GM19463 (cell line): ENCODE measurements at regions not wholly inside any gene's neighbourhood (a gene's known extent, or its start where the extent isn't known, plus 50 kb on each side); places are given as distances from the start of the nearest gene placed in this dataset.
A peak's percentile ranks its signal among the peaks of the same experiment; 100 is the strongest.

Source experiments
- ATAC-seq: cut with Tn5 transposase; IDR thresholded peaks from one replicate; pipeline ENCODE4 v1.9.1; 2021; ENCODE audit warnings: mild to moderate bottlenecking, moderate library complexity; ENCODE audit not compliant: unreplicated experiment

DNA sequence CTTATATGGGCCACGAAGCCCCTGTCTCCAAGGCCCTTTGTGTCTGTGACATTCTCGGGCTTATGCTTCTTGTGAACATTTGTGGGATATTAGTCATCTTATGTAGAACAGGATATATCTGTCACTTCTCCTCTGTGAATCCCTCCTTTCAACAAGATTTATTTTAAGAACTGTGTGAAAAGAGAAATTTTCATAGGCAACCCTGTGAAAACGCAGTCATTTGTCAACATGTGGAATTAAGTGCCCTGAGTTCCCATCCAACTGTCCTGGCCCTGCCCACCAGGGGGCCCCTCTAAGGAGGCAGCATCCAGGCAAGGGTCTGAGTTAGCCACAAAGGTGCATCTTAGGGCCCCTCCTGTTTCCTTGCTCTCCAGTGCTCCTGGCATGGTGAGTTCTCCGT lies 76.8 kb upstream of the CHRNA7 start:
- ATAC-seq = no peak

DNA sequence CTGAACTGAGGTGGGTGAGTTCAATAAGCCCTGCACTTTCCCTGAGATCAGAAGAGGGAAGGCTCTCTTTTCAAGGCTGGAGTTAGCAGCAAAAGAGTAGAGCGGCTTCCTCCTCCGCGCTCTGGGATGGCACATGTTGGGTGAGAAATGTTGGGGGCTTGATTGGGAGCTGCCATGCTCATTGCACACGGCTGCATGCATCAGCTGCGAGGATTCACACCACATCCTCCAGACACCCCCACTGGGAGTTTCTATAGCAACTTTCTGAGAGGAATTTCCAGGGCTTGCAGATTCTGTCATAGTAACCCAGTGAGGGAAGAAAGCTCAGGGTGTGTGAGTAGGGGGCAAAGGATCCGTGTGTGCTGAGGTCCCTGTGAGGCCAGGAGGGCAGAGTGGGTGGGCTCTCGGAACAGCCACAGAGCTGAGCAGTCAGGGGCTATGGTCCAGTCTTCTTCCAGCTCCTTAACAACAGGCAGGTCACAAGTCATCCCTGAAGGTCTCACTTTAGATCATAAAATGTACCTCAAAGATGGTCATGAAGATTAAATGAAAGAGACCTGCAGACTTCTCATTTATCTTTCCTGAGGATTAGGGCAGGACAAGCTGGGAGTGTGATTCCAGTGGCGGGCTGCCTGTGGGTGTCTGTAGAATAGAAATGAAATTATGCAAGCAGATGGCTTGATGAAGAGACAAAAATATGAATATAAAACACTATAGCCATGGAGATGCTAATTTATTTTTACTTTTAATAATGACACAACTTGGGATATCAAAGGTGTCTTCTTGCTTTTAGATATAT lies 75.7 kb upstream of the CHRNA7 start:
- no peak for ATAC-seq

DNA sequence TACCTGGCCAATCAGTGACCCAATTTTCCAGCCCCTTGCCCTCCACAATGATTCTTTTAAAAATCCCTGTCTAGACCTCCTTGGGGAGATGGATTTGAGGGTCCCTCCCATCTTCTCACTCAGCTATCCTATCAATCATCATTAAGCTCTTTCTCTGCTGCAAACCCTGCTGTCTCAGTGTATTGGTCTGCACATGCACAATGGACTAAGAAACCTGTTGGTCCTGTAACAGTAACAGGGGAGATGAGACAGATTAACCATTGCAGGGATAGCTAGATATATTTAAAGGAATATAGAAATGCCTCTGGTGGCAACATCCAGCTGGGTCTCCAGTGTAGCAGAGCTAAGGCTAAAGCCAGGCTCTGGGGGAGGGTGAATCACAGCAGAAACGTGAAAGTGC lies 74.6 kb upstream of the CHRNA7 start:
- no peak for ATAC-seq

DNA sequence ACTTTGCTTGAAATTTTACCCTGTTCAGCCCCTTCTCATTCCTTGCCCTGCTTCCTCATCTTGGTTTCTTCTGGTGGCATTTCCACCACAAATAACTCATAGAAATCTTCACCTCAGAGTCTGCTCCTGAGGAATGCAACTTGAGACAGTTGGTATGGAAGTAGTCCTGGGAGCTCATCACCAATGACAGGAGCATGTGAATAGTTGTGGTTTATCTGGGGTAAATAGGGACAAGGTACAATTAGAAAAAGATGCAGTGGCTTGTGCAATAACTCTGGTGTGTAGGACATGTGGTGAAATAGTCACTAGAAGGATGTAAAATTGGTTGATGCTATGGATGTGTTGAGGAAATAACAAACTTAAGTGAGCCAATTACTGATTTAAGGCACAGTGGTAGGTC lies 72.7 kb upstream of the CHRNA7 start:
- no peak for ATAC-seq

DNA sequence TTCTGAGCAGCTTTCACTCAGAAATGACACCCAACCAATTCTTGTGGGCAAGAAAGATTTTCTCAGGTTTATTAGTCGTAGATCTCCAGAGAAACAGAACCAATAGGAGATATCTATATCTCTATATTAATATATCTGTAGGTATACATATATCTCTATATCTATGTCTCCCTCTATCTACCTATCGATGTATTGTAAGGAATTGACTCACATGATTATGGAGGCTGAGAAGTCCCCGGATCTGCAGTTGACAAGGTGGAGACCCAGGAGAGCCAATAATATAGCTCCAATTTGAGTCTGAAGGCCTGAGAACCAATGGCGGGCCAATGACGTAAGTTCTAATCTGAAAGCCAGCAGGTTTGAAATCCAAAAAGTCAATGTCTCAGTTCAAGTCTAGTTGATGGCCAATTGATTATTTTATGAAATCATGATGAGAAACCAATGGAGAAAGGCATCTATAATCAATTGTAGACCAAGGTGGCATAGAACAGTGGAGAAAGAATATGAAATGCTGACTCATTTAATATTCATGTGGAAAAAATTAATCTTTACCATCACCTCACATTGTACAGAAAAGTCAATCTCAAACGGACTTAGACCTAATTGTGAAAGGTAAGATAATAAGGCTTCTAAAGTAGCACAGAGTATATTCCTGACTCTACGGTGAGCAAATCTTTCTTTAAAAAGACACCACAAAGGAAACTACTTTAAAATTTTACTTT lies 65.6 kb upstream of the CHRNA7 start:
- no peak for ATAC-seq

DNA sequence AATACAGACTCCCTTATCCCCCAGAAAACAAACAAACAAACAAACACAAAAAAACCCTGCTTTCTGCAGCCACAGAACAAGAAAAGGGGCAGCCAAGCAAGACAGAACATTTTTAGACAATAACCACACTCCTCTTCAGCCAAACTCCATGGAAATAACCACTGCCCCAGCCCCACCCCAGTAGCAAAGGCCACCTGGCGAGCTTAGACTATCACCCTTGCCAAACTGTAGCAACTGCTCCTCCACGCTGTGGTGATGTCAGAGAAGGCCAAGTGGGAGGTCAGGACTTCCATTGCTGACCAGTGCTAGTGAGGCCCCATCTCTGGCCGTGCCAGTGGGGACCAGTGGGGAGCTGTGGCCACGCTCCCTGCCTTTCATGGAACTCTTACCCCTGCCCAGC lies 60.3 kb upstream of the CHRNA7 start:
- ATAC-seq = no peak

DNA sequence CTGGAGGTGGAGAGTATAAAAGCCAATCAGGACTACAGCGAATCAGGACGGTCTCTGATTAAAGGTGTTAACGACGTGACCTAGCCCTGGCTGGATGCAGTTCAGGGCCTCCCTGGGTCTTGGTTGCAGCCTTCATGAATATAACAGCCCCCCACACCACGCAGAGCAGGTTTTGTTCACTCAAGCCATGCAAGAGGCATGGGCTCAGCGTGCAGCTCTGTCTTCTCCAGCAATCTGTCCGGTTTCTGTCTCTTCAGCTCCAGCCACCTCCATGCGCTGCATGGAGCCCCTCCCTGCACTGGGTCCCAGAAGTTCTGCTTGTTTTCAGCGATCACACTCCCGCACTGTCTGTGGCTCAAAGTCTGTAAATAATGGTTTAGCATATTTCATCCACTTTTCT lies 57.1 kb upstream of the CHRNA7 start:
- no peak for ATAC-seq

DNA sequence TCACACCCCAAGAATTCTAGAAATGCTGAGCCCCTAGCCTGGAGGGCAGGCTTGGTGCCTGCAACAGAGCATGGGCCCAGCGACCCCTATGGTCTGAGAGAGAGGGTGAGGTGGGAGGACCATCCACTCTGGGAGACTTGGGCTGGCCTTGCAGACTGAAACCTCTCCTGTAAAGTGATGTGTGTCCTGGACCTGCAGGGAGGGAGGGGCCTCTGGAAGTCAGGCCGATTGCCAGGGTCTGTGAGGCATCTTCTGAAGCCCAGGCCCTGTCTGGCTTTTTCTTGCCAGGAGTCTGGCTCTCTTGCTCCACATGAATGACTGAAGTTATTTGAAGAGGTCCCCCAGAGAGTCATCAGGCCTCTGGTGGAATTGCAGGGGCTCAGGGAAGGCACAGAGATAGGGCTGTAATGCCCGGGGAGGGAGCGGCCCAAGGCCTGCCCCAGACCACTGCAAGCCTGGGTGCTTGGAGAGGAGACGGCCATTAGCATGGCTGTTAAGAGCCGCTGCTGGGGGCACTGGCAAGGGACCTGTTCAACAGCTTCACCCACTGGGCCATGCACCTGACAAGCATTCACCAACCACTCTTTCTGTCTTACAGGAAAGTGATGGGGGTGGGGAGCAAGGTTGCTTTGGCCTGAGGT lies 56.0 kb upstream of the CHRNA7 start:
- no peak for ATAC-seq

DNA sequence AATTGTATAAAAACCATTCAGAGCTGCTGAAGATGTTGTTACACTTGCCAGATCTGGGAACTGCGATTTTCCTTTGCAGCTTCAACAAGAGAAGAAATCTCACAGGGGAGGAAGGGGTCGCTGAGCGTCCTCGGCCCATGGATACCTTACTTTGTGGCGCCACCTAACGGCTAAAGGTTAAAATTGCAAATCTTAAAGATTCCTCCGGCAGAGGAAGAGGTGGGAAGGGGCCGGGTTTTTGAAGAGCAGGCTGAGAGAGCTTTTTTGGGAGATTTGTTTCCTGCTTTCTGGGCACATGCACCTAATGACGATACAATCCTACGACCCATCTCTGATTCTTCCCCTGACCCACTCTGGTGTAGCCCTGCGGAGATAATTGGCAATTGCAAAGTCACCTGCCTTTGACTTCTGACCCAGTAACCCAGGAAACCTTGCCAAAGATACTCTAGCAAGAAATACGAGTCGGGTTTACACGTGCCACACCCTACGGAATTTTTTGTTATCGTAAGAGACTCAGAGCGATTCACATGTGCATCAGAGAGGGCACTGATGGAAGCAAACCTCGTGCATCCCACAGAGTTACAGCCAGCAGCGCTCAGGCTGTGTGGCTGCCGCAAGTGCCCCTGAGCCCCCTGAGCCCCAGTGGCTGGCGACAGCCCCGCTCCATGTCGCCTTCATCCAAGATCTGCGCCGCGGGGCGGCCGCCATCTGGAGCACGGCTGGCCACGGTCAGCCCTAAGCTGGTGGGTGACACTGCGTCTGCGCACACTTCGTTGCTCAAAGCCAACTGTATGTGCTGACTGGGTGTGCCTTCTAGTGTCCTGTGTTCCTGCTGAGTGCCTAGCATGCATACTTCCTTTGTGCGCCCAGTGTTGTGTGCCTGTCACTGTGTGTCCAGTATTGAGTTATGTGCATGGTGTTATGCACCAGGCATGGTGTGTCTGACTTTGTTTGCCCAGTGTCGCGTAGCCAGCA lies 55.2 kb upstream of the CHRNA7 start:
- ATAC-seq = no peak

DNA sequence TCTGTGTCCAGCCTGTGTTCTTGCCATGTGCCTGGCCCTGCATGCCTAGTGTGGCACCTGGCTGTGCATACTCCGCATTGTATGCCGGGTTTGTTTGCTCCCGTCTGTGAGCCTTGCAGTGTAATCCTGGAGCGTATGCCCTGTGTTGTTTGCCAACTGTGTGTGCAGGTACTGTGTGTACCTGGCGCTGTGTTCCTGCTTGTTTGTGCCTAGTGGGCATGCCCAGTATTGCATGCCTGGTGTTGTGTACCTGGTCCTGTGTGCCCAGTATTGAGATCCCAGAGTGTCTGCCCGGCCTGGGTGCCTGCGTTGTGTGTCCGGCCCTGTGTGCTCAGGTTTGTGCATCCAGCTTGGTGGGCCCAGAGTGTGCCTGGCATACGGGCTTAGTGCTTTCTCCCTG lies 54.5 kb upstream of the CHRNA7 start:
- no peak for ATAC-seq

DNA sequence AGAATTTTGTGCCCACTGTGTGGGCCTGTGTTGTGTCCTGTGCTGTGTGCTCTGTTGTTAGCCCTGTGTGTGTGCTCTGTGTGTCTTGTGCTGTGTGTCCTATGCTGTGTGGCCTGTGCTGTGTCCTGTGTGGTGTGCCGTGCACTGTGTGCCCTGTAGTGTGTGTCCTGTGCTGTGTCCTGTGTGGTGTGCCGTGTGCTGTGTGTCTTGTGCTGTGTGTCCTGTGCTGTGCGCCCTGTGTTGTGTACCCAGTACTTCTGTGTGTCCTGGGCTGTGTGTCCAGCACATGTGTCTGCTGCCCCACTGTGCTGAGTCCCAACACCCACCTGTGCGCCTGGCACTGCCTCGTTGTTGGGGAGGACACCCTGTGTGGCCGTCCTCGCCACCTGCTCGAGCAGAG lies 53.2 kb upstream of the CHRNA7 start:
- ATAC-seq = no peak

DNA sequence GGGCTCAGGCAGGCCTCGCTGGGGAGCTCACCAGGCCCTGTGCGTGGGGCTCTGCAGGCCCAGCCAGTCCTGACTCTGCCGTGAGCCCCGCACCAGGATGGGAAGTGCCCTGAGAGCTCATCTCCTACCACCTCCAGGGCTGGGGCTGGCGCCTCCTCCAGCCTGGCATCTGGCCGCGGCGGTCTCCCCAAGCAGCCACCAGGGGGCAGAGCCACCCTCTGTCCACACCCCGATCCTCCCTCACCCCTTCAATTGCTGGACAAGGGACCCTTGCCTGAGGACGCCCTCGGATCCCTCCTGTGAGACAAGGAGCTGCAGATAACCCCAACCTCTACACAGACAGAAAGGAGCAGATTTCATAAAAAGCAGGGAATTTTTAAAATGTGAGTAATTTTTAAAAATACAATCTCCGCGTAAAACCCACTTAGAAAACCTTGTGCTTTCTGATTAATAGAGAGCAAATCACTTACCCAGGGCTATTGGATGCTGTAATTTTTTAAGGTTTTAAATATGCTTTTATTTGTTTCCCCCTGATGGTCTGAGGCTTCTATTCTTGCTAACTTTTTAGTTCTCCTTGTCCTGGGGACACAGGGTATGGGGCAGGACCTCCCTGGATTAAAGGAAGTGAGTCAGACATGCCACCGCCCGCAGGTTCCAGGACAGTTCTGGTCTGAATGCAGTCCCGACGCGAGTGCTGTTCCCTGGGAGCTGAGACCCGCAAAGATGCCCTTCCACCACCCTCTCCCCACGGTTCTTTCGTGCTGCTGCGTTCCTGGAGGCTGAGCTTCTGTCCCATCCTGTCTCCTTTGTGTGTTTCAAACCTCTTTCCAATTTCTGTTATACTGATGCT lies 52.3 kb upstream of the CHRNA7 start:
- peak; percentile 61 for ATAC-seq
